ENCODE measurements at regions not wholly inside any gene's neighbourhood (a gene's known extent, or its start where the extent isn't known, plus 50 kb on each side); places are given as distances from the start of the nearest gene placed in this dataset.

GRCh38 chrX:153245288-153245731 is 66.2 kb downstream of the MAGEA1 start (continued):
- no peak for TF ChIP-seq SFPQ (IDR thresholded peaks at IDR 0.05; ENCODE audit: low read depth, low read length)
- no peak for TF ChIP-seq PYGO2 (tag; IDR thresholded peaks at IDR 0.05)
- TF ChIP-seq KAT2B (IDR thresholded peaks at IDR 0.05; ENCODE audit: low read depth, low read length): no peak

- Histone ChIP-seq H2AFZ (ENCODE audit: low read depth, low read length) (peak overlapping the region; percentile 97), H3K9ac (ENCODE audit: insufficient read depth in 1 of 2, low read depth in 2 of 2, low read length in 2 of 2) (peak overlapping the region in 1 of 2 experiments; percentile 35; a peak in 2 of 4 replicates), H3K4me3 (peak overlapping the region; percentile 10; the same call in 1 of the 2 replicates), H3K36me3 (ENCODE audit: control insufficient read depth, insufficient read depth, low read length) (no peaks in the 10 kb centered on the region), H3K27me3 (ENCODE audit: control insufficient read depth in 2 of 2, insufficient read depth in 2 of 2, low read length in 2 of 2) (no peaks in the 10 kb centered on the region), H3K9me1 (ENCODE audit: control insufficient read depth, insufficient read depth, low read length) (no peaks in the 10 kb centered on the region), H3K4me2 (ENCODE audit: insufficient read depth, low read length) (peak overlapping the region; percentile 74), H3K4me1 (replicated peaks in 1 of 2; ENCODE audit: control insufficient read depth in 2 of 2, insufficient read depth in 2 of 2, low read length in 2 of 2) (peaks cover 0 to 7% of the 10 kb centered on the region in 2 experiments; a peak in 3 of 5 replicates), H3K27ac (ENCODE audit: extremely low read depth, low read depth, low read length) (peak overlapping the region; percentile 50), H4K20me1 (replicated peaks; ENCODE audit: control insufficient read depth, insufficient read depth, low read length) (no peaks in the 10 kb centered on the region), H3K9me3 (replicated peaks; ENCODE audit: control insufficient read depth, insufficient read depth, low read depth, low read length) (no peaks in the 10 kb centered on the region), H3K79me2 (ENCODE audit: control insufficient read depth, insufficient read depth, low read length) (no peaks in the 10 kb centered on the region)
- FAIRE-seq: no peak
- in situ Hi-C loops (cut with MboI) (no loop called here), intact Hi-C loops (cut with micrococcal nuclease) (no loop called here)
- POLR2A ChIA-PET: interaction anchor here (2.6 kb wide), 1 partner anchor 16 kb away, joined by 8 read pairs; no protein-coding TSS in a partner anchor
- TSS peak; percentile 92 for BruUV-seq (replicated peaks)
- no peak for ATAC-seq
- TF ChIP-seq RFX1 (IDR thresholded peaks at IDR 0.05) (peak; percentile 32; the same call in 1 of the 2 replicates), ZNF316 (IDR thresholded peaks at IDR 0.05) (no peak)
- TF ChIP-seq, protein P1, sequence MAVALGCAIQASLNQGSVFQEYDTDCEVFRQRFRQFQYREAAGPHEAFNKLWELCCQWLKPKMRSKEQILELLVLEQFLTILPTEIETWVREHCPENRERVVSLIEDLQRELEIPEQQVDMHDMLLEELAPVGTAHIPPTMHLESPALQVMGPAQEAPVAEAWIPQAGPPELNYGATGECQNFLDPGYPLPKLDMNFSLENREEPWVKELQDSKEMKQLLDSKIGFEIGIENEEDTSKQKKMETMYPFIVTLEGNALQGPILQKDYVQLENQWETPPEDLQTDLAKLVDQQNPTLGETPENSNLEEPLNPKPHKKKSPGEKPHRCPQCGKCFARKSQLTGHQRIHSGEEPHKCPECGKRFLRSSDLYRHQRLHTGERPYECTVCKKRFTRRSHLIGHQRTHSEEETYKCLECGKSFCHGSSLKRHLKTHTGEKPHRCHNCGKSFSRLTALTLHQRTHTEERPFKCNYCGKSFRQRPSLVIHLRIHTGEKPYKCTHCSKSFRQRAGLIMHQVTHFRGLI (CRISPR knock-in tag; IDR thresholded peaks at IDR 0.05): no peak
- CTCF ChIA-PET (ENCODE audit: low intra/inter-chr PET ratio): no interaction called here
- WGBS (ENCODE audit: insufficient coverage, low coverage, missing lambda C conversion rate): 46% methylated on average over 4 of the region's 5 CpGs
- DNase-seq (ENCODE audit: extremely low read depth in 1 of 4, low spot score in 3 of 4): no peak
Measured at GRCh38 chrX:153244767-153245166, 65.7 kb downstream of the MAGEA1 start.

All from K562 (cell line).